ENCODE measurements at regions not wholly inside any gene's neighbourhood (a gene's known extent, or its start where the extent isn't known, plus 50 kb on each side); places are given as distances from the start of the nearest gene placed in this dataset.

GRCh38 chr7:68492359-68492690 lies 1106.0 kb upstream of the AUTS2 start:
- TF ChIP-seq, protein P1, sequence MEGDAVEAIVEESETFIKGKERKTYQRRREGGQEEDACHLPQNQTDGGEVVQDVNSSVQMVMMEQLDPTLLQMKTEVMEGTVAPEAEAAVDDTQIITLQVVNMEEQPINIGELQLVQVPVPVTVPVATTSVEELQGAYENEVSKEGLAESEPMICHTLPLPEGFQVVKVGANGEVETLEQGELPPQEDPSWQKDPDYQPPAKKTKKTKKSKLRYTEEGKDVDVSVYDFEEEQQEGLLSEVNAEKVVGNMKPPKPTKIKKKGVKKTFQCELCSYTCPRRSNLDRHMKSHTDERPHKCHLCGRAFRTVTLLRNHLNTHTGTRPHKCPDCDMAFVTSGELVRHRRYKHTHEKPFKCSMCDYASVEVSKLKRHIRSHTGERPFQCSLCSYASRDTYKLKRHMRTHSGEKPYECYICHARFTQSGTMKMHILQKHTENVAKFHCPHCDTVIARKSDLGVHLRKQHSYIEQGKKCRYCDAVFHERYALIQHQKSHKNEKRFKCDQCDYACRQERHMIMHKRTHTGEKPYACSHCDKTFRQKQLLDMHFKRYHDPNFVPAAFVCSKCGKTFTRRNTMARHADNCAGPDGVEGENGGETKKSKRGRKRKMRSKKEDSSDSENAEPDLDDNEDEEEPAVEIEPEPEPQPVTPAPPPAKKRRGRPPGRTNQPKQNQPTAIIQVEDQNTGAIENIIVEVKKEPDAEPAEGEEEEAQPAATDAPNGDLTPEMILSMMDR (conservative IDR thresholded peaks at IDR 0.05): no peak
- TF ChIP-seq ZFX (IDR thresholded peaks at IDR 0.05): no peak
- H3K27ac ChIP-seq: no peak overlapping the region

GRCh38 chr7:68503400-68503799 lies 1094.9 kb upstream of the AUTS2 start:
- no peak overlapping the region for H3K27ac ChIP-seq
- TF ChIP-seq, protein P1 (conservative IDR thresholded peaks at IDR 0.05): no peak
- no peak for TF ChIP-seq ZFX (IDR thresholded peaks at IDR 0.05)

- no peak overlapping the region for H3K27ac ChIP-seq
- TF ChIP-seq, protein P1 (conservative IDR thresholded peaks at IDR 0.05): no peak
- TF ChIP-seq ZFX (IDR thresholded peaks at IDR 0.05): no peak
These were observed 1093.6 kb upstream of the AUTS2 start for GRCh38 chr7:68504716-68505115.

DNA sequence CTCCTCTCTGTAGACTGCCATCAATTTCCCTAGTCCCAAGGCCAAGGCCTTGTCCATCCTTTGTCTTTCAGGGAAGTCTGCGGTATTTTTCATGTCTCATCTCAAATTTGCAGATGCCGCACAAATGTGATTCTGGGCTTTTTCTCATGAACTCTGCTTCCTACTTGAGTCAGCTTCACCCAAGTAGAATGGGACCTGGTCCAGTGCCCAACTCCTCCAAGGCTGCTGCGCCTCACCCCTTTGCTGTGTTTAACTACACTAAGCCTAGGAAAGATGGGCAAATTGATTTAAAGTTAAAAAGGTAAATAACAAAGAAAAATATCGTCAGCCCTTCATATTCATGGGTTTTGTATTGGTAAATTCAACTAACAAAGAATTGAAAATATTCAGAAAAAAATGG lies 1092.6 kb upstream of the AUTS2 start:
- TF ChIP-seq, protein P1 (conservative IDR thresholded peaks at IDR 0.05): no peak
- no peak for TF ChIP-seq ZFX (IDR thresholded peaks at IDR 0.05)

GRCh38 chr7:68507668-68508067 lies 1090.6 kb upstream of the AUTS2 start:
- no peak overlapping the region for H3K27ac ChIP-seq

More for the DNA sequence above, 1092.6 kb upstream of the AUTS2 start:
- H3K27ac ChIP-seq: no peak overlapping the region

GRCh38 chr7:68509054-68509453 lies 1089.2 kb upstream of the AUTS2 start:
- no peak for TF ChIP-seq ZFX (IDR thresholded peaks at IDR 0.05)
- TF ChIP-seq, protein P1 (conservative IDR thresholded peaks at IDR 0.05): no peak
- H3K27ac ChIP-seq: no peak overlapping the region

More at GRCh38 chr7:68507668-68508067, 1090.6 kb upstream of the AUTS2 start:
- TF ChIP-seq, protein P1 (conservative IDR thresholded peaks at IDR 0.05): no peak
- TF ChIP-seq ZFX (IDR thresholded peaks at IDR 0.05): no peak

GRCh38 chr7:68509603-68510002 lies 1088.7 kb upstream of the AUTS2 start:
- no peak for TF ChIP-seq ZFX (IDR thresholded peaks at IDR 0.05)
- TF ChIP-seq, protein P1 (conservative IDR thresholded peaks at IDR 0.05): no peak

More at GRCh38 chr7:68509603-68510002, 1088.7 kb upstream of the AUTS2 start:
- no peak overlapping the region for H3K27ac ChIP-seq

Data from C4-2B (cell line).